ENCODE measurements at regions not wholly inside any gene's neighbourhood (a gene's known extent, or its start where the extent isn't known, plus 50 kb on each side); places are given as distances from the start of the nearest gene placed in this dataset.

DNA sequence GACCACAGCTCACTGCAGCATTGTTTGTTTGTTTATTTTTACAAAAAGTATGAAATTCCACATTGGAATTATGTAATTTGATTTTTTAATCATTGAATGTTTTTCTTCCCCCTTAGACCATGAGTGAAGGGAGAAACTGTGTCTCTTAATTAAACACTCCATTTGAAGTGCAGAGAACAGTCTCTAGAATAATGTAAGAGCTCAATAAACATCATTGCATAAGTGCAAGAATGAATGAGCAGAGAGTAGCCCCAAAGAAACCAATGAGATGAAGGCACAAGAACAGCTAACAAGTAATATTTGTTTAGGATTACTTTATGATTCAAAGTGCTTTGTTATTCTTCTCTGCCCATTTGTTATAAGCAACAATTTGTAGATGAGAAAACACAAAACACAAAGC is 921.3 kb upstream of the LCORL start:
- DNase-seq, result no peak
- Mint-ChIP-seq H3K27ac (no peak overlapping the region), H3K27me3 (ENCODE audit: low read depth) (no peaks in the 10 kb centered on the region), H3K4me3 (no peak overlapping the region), H3K9me3 (peaks cover 3 to 6% of the 10 kb centered on the region in 2 donors), H3K36me3 (ENCODE audit: insufficient read depth in 2 of 2) (no peaks in the 10 kb centered on the region), H3K4me1 (ENCODE audit: low read depth) (no peaks in the 10 kb centered on the region)
- ATAC-seq (replicated peaks in 1 of 2), result no peak

DNA sequence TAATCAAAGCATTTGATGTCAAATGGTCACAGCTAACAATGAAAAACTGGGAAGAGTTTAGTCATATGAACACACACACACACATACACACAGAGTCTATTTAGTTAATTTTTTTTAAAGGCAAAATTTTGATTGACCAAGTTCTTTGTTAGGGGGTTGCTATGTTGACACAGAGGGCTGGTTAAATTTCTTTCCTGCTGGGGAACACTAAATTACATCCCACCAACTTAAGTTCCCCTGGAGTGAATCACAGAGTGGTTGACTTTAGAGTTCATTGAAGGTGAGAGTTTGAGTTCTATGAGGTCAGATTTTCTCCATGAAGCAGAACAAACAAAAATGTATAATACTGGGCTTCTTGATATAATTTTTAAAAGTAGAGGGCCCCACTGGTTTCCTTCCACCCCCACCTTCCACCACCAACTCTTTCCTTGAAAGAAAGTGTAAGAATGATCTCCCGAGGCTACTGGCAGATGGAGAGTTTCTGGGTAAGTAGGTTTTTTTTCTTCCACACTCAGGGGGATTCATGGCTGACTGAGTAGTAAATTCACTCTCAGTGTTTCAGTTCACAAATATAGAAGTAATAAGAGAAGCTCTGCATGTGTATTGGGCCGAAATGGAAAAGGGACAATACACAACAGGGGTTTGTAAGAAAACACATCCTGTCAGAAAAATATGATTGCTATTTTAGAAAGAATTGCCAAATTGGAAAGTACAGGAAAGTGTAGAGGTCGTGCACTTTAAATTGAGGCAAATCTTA is 917.0 kb upstream of the LCORL start:
- Mint-ChIP-seq H3K9me3 (peaks cover 8 to 17% of the 10 kb centered on the region in 2 donors), H3K4me3 (no peak overlapping the region), H3K27me3 (ENCODE audit: low read depth) (no peaks in the 10 kb centered on the region), H3K27ac (no peak overlapping the region), H3K4me1 (ENCODE audit: low read depth) (no peaks in the 10 kb centered on the region), H3K36me3 (ENCODE audit: insufficient read depth in 2 of 2) (no peaks in the 10 kb centered on the region)
- no peak for DNase-seq
- ATAC-seq (replicated peaks in 1 of 2), result no peak

DNA sequence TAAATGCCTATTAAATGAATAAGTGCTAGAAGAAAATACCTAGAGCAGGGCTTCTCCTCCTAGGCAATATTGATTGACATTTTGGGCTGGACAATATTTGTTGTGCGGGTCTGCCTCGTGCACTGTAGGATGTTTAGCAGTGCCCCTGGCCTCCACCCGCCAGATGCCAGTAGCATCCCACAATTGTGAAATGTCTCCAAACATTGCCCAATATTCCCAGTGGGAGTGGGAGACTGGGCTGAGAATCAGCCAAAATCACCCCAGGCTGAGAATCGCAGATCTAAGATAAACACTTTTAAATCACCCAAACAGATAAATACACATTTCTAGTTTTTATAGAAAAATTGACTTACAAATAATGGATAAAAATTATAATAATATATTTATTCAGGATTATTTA is 916.2 kb upstream of the LCORL start:
- ATAC-seq (replicated peaks in 1 of 2), result no peak
- Mint-ChIP-seq H3K4me3 (no peak overlapping the region), H3K36me3 (ENCODE audit: insufficient read depth in 2 of 2) (no peaks in the 10 kb centered on the region), H3K9me3 (peaks cover 8 to 17% of the 10 kb centered on the region in 2 donors), H3K27ac (no peak overlapping the region), H3K4me1 (ENCODE audit: low read depth) (no peaks in the 10 kb centered on the region), H3K27me3 (ENCODE audit: low read depth) (no peaks in the 10 kb centered on the region)
- DNase-seq, result no peak

DNA sequence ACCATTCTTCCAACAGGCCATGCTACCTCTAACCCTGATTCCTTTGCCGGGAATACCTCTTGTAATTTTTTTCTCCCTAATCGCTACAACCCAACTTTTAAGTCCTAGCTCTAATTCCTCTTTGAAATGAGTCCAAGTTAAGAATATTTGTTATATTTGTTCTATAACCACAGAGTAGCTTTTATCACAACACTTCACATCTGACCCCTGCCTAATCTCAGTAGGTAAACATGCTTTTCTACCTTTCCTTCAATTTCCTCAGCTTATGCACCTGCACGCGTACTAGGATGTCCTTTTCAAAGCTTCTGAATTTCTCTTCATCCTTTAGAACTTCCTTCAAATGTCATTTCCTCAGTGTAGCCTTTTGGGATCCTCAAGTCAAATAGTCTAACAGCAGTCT is 915.5 kb upstream of the LCORL start:
- H3K9me3 Mint-ChIP-seq, result peaks cover 8 to 17% of the 10 kb centered on the region in 2 donors
- no peaks in the 10 kb centered on the region for H3K27me3 Mint-ChIP-seq (ENCODE audit: low read depth)
- DNase-seq (no peak), ATAC-seq (replicated peaks in 1 of 2) (no peak)
- H3K27ac Mint-ChIP-seq, result no peak overlapping the region
- H3K36me3 Mint-ChIP-seq (ENCODE audit: insufficient read depth in 2 of 2), result no peaks in the 10 kb centered on the region
- no peaks in the 10 kb centered on the region for H3K4me1 Mint-ChIP-seq (ENCODE audit: low read depth)
- no peak overlapping the region for H3K4me3 Mint-ChIP-seq

DNA sequence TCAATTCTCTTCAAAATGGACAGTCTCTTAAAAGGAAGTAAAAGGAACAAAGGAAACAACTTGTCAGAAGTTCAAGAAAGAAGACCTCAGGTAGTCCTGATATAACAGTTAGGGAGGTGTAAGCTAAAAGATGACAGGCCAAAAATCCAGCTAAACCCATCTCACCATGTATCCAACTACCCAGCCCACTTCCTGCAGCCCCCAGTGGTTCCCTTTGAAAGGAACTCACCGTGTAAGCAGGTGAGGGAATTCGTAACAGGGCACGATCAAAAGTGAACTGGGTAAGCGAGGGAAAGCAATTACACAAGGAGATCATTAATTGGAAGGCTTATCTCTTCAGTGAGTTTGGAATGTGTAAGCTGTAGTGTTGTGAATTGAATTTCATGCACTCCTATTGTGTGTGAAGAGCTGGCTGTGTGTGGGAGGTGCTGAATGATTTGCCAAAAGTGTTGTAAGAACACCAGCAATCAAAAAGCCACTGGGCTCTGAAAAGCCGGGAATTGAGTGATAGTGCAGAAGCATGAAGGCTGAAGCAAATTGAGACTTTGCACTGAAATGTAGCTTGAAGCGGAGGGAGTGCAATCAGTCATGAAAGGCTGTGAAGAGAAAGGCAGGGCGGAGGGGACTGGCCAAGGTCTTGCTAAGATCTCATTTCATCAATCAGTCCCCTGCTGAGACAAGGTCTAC is 914.2 kb upstream of the LCORL start:
- Mint-ChIP-seq H3K4me1 (ENCODE audit: low read depth) (no peaks in the 10 kb centered on the region), H3K4me3 (no peak overlapping the region), H3K9me3 (peaks cover 8 to 17% of the 10 kb centered on the region in 2 donors), H3K27ac (no peak overlapping the region), H3K36me3 (ENCODE audit: insufficient read depth in 2 of 2) (no peaks in the 10 kb centered on the region), H3K27me3 (ENCODE audit: low read depth) (no peaks in the 10 kb centered on the region)
- no peak for ATAC-seq (replicated peaks in 1 of 2)
- DNase-seq, result no peak

DNA sequence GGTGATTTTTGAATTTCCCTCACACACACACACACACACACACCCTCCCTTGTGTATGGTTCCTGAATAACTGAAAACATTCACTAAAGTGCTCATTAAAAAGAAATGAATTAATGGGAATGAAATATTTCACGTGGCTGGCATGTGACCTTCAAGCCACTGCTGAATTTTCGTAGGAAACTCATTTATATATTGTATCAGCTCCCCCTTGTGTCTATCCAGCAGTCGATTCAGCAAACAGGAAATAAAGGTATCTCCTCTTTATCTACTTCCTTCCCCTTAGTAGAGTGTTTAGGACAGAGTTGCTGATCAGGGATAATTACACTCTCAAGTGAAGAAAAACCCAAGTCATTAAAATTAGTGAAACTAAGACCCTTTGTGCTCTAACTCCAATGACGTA is 912.6 kb upstream of the LCORL start:
- no peaks in the 10 kb centered on the region for H3K27me3 Mint-ChIP-seq (ENCODE audit: low read depth)
- ATAC-seq (replicated peaks in 1 of 2), result no peak
- no peak overlapping the region for H3K4me3 Mint-ChIP-seq
- no peaks in the 10 kb centered on the region for H3K36me3 Mint-ChIP-seq (ENCODE audit: insufficient read depth in 2 of 2)
- peaks cover 7 to 14% of the 10 kb centered on the region in 2 donors for H3K9me3 Mint-ChIP-seq
- no peak for DNase-seq
- no peaks in the 10 kb centered on the region for H3K4me1 Mint-ChIP-seq (ENCODE audit: low read depth)
- H3K27ac Mint-ChIP-seq, result no peak overlapping the region

DNA sequence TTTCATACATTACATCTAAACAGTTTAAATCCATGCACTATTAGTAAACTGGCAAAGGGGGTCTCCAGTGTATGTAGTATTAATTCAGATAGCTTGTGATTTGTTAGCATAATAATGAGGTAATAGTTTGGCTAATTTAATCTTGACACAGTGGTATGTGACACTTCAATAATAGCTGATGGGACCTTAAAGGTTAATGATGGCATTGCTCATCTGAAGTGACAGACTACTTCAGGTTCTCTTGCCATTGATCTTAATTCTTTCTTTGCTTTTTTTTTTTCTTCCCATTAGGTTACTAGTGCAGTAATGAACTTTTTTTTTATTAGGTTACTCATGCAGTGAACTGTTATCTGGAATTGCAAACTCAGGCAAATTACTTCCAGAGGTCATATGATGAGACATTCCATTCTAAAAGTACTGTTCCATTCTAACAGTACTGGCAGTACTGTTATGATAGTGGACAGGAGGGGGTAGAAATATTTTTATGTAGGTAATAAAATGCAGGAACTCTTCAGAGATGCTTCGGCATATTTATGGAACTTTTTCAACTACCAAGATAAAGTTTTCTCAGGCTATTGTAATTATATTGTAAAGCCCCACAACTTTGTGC is 911.3 kb upstream of the LCORL start:
- ATAC-seq (replicated peaks in 1 of 2) (no peak), DNase-seq (no peak)
- H3K4me3 Mint-ChIP-seq, result no peak overlapping the region
- peaks cover 7 to 14% of the 10 kb centered on the region in 2 donors for H3K9me3 Mint-ChIP-seq
- no peaks in the 10 kb centered on the region for H3K36me3 Mint-ChIP-seq (ENCODE audit: insufficient read depth in 2 of 2)
- no peaks in the 10 kb centered on the region for H3K27me3 Mint-ChIP-seq (ENCODE audit: low read depth)
- H3K27ac Mint-ChIP-seq, result no peak overlapping the region
- no peaks in the 10 kb centered on the region for H3K4me1 Mint-ChIP-seq (ENCODE audit: low read depth)

DNA sequence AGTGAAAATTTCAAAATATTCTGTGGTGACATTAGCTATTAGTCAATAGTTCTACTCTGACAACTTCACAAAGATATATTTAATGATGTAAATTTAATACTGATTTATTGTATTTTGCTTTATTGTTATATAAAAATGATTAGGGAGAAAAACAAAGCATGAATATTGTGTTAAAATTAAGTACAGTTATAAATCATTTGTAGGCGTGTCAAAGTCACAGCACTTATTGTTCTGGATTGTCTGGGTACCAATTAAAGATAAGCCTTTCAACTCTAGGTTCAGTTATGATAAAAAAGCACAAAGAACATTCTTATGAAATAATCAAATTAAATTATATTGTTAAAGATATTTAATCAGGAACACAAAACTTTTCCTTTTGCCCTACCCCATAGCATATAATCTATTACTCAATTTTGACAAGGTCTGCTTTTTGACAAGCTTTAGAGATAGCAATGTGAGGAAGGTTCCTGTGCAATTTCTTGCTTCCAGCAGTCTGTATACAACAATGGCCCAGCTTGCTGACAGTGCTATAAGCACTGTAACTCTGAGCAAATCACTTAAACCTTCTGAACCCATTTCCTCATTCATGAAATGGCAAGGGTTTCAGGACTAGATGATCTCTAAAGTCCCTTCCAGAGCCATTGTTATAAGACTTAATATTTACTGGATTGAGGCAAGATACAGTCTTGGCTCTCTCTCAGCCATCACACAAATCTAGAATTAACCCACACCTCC is 910.3 kb upstream of the LCORL start:
- Mint-ChIP-seq H3K27ac (no peak overlapping the region), H3K9me3 (peaks cover 7 to 8% of the 10 kb centered on the region in 2 donors), H3K27me3 (ENCODE audit: low read depth) (no peaks in the 10 kb centered on the region), H3K4me3 (no peak overlapping the region), H3K4me1 (ENCODE audit: low read depth) (no peaks in the 10 kb centered on the region), H3K36me3 (ENCODE audit: insufficient read depth in 2 of 2) (no peaks in the 10 kb centered on the region)
- ATAC-seq (replicated peaks in 1 of 2), result no peak
- DNase-seq, result no peak

DNA sequence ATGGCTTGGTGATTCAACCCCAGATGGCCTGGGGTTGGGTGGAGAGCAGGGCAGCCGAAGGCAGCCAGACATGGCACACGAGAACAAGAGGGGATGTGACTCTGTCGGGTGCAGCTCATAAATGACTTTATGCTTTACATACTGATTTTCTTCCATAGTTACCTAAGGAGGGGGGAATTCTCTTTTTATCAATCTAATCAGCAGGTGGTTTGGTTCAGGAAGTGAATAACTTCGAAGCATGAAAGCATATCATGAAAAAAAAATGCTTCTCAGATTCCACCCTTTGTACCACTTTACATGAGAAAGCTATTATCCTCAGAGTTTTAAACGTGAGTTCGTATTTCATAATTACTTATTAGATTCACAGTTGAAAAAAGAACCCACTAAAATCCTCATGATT is 908.9 kb upstream of the LCORL start:
- ATAC-seq (replicated peaks in 1 of 2) (no peak), DNase-seq (no peak)
- peaks cover under 1 to 2% of the 10 kb centered on the region in 2 donors for H3K9me3 Mint-ChIP-seq
- H3K27ac Mint-ChIP-seq, result no peak overlapping the region
- H3K27me3 Mint-ChIP-seq (ENCODE audit: low read depth), result no peaks in the 10 kb centered on the region
- H3K4me3 Mint-ChIP-seq, result no peak overlapping the region
- H3K36me3 Mint-ChIP-seq (ENCODE audit: insufficient read depth in 2 of 2), result no peaks in the 10 kb centered on the region
- no peaks in the 10 kb centered on the region for H3K4me1 Mint-ChIP-seq (ENCODE audit: low read depth)

DNA sequence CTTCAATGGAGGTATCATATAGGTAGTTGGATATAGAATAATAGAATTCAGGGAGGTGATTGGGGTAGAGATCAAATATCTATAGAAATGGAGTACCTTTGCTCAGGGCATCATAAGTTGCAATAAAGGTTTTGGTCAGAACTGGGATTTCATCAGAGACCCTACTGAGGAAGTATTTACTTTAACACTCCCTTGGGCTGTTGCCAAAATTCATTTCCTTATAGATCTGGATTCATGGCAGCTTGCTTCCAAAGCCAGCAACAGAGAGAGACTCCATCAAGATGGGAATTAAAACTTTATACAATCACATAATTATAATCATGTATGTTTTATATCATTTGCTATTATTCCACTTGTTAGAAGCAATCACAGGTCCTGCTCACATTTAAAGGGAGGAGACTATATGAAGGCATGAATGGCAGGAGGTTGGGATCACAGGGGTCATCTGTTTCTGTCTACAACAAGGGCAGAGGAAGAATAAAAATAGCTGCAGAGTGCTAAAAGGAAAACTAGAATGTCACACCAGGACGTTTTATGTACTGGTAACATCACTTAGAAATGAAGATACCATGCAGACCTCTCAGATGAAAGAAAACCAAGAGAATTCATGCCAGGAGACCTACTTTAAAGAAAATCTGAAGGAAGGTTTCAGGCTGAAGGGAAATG is 902.1 kb upstream of the LCORL start:
- no peak for ATAC-seq (replicated peaks in 1 of 2)
- Mint-ChIP-seq H3K36me3 (ENCODE audit: insufficient read depth in 2 of 2) (no peaks in the 10 kb centered on the region), H3K27ac (no peak overlapping the region), H3K27me3 (ENCODE audit: low read depth) (no peaks in the 10 kb centered on the region), H3K4me3 (no peak overlapping the region), H3K4me1 (ENCODE audit: low read depth) (no peaks in the 10 kb centered on the region), H3K9me3 (peaks cover 9 to 11% of the 10 kb centered on the region in 2 donors)
- no peak for DNase-seq

DNA sequence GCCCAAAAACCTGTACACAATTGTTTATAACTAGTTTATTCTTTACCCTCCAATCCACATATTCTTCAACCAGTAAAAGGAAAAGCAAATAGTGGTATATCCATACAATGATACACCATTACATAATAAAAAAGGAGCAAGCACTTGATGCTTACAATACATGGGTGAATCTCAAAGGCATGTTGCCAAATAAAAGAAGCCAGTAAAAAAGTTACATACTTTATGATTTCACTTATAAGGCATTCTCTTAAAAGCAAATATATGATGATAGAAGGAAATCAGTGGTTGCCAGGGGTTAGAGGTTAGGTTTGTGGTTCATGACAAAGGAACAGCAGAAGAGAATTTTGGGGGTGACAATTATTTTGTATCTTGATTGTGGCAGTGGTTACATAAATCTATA is 896.1 kb upstream of the LCORL start:
- ATAC-seq (replicated peaks in 1 of 2), result no peak
- H3K27ac Mint-ChIP-seq, result no peak overlapping the region
- DNase-seq, result no peak
- no peak overlapping the region for H3K4me3 Mint-ChIP-seq
- H3K9me3 Mint-ChIP-seq, result peaks cover 14 to 19% of the 10 kb centered on the region in 2 donors
- H3K4me1 Mint-ChIP-seq (ENCODE audit: low read depth), result no peaks in the 10 kb centered on the region
- no peaks in the 10 kb centered on the region for H3K27me3 Mint-ChIP-seq (ENCODE audit: low read depth)
- H3K36me3 Mint-ChIP-seq (ENCODE audit: insufficient read depth in 2 of 2), result no peaks in the 10 kb centered on the region

DNA sequence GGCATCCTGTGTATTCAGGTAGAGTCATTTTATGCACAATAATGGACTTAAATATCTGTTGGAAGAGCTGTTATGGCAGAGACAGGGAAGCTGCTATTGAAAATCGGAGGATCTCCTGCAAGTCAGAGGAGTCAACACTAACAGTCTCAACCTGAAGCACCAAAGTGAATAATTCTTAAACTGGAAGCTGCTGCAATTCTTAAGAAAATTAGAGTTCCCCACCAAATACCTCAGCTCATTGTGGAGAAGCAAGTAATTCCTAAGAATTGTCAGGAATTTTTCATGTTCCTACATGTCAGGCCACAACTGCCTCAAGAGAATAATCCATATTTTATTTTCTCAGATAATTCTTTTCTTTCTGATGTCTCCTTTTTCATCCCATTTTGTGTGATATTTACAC is 892.6 kb upstream of the LCORL start:
- ATAC-seq (replicated peaks in 1 of 2), result no peak

DNA sequence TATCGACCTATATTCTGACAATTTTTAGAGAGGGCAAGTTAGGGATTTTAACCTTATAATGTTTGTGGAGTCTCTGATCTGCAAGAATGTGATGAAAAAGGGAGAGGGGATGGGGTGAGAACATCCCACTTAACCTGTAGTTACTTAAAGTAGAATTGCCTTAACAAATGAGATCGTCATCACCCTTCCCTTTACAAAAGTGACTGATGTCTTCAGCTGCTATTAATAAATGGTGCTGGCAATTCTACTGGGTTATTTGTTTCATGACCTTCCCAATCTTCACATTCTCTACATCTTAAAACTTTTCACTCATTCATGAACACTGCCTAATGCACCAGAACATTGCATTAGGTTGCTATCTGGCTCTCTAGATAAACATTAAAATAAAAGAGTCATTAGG is 873.4 kb upstream of the LCORL start:
- Mint-ChIP-seq H3K9me3 (peaks cover 2 to 3% of the 10 kb centered on the region in 2 donors), H3K4me3 (no peak overlapping the region), H3K36me3 (ENCODE audit: insufficient read depth in 2 of 2) (no peaks in the 10 kb centered on the region), H3K4me1 (ENCODE audit: low read depth) (no peaks in the 10 kb centered on the region), H3K27ac (no peak overlapping the region), H3K27me3 (ENCODE audit: low read depth) (no peaks in the 10 kb centered on the region)
- DNase-seq, result no peak
- no peak for ATAC-seq (replicated peaks in 1 of 2)

More for the DNA sequence above, 892.6 kb upstream of the LCORL start:
- Mint-ChIP-seq H3K36me3 (ENCODE audit: insufficient read depth in 2 of 2) (peaks cover 0 to 2% of the 10 kb centered on the region in 2 donors), H3K4me3 (no peak overlapping the region), H3K4me1 (ENCODE audit: low read depth) (no peaks in the 10 kb centered on the region), H3K9me3 (peaks cover 9 to 21% of the 10 kb centered on the region in 2 donors), H3K27me3 (ENCODE audit: low read depth) (no peaks in the 10 kb centered on the region), H3K27ac (no peak overlapping the region)
- no peak for DNase-seq

Measured in activated T-cell treated with anti-CD3 and anti-CD28 coated beads, Interleukin-2, amount 50 U/mL, for 72 hours (primary cell).